ENCODE measurements at regions not wholly inside any gene's neighbourhood (a gene's known extent, or its start where the extent isn't known, plus 50 kb on each side); places are given as distances from the start of the nearest gene placed in this dataset.

DNA sequence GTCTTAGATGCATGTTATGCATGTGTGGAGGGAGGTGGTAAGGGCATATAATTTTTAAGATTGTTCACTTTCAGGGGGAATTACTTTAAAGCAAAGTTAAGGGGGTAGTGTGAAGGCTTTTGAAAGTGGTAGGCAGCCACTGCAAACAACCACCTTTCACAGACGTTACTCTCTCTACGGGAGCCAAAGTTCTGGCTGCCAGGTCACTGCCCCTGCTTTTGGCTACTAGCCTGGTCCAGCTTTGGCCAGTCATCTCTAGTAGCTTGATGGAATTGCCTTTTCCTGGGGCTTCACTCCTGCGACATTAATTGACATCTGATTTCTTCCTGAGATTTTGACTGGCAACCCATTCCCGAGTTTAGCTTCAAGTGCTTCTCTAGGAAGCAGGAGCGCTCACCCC, 397.5 kb downstream of the CDH11 start:
- H3K4me3 ChIP-seq: no peak overlapping the region
- H3K27me3 ChIP-seq: no peaks in the 10 kb centered on the region
- no peak overlapping the region for H3K27ac ChIP-seq
- no peak for DNase-seq
- H3K36me3 ChIP-seq: no peaks in the 10 kb centered on the region
- intact Hi-C loops (cut with DNase I; ENCODE audit: low total_unique reads): no loop called here
- in situ Hi-C loops (cut with MboI; ENCODE audit: low pct_ligation_motif_present in 1 of 4, low pct_unique_long_range_greater_than_20kb in 1 of 4, low sequenced_read_pairs in 3 of 4): no loop called here
- no peaks in the 10 kb centered on the region for H3K4me1 ChIP-seq
- H3K9me3 ChIP-seq: no peaks in the 10 kb centered on the region
- WGBS, 2 donors (ENCODE audit: low coverage in 1 of 2): 83 to 86% methylated on average over 5 of the region's 5 CpGs
- TF ChIP-seq EP300 (IDR thresholded peaks at IDR 0.05; ENCODE audit: low read depth) (no peak), POLR2A (IDR thresholded peaks at IDR 0.05) (no peak), POLR2AphosphoS5 (IDR thresholded peaks at IDR 0.05) (no peak), CTCF (IDR thresholded peaks at IDR 0.05) (no peak)

GRCh38 chr16:64718486-64718885, 403.4 kb downstream of the CDH11 start:
- Histone ChIP-seq H3K9me3 (no peaks in the 10 kb centered on the region), H3K36me3 (no peaks in the 10 kb centered on the region), H3K4me1 (no peaks in the 10 kb centered on the region), H3K4me3 (no peak overlapping the region), H3K27ac (no peak overlapping the region), H3K27me3 (no peaks in the 10 kb centered on the region)
- no peak for TF ChIP-seq POLR2AphosphoS5 (IDR thresholded peaks at IDR 0.05)
- TF ChIP-seq CTCF (IDR thresholded peaks at IDR 0.05): no peak
- no peak for TF ChIP-seq POLR2A (IDR thresholded peaks at IDR 0.05)
- TF ChIP-seq EP300 (IDR thresholded peaks at IDR 0.05; ENCODE audit: low read depth): no peak
- DNase-seq: no peak
- intact Hi-C loops (cut with DNase I; ENCODE audit: low total_unique reads) (no loop called here), in situ Hi-C loops (cut with MboI; ENCODE audit: low pct_ligation_motif_present in 1 of 4, low pct_unique_long_range_greater_than_20kb in 1 of 4, low sequenced_read_pairs in 3 of 4) (no loop called here)
- WGBS, 2 donors (ENCODE audit: low coverage in 1 of 2): 75% methylated on average over 6 to 7 of the region's 7 CpGs

GRCh38 chr16:64717871-64718270, 404.0 kb downstream of the CDH11 start:
- in situ Hi-C loops (cut with MboI; ENCODE audit: low pct_ligation_motif_present in 1 of 4, low pct_unique_long_range_greater_than_20kb in 1 of 4, low sequenced_read_pairs in 3 of 4): no loop called here
- no peak for DNase-seq
- Histone ChIP-seq H3K4me1 (no peaks in the 10 kb centered on the region), H3K4me3 (no peak overlapping the region), H3K27me3 (no peaks in the 10 kb centered on the region), H3K36me3 (no peaks in the 10 kb centered on the region), H3K9me3 (no peaks in the 10 kb centered on the region), H3K27ac (no peak overlapping the region)
- WGBS, 2 donors (ENCODE audit: low coverage in 1 of 2): 72 to 75% methylated on average over 3 of the region's 3 CpGs
- TF ChIP-seq POLR2AphosphoS5 (IDR thresholded peaks at IDR 0.05) (no peak), EP300 (IDR thresholded peaks at IDR 0.05; ENCODE audit: low read depth) (no peak), POLR2A (IDR thresholded peaks at IDR 0.05) (no peak), CTCF (IDR thresholded peaks at IDR 0.05) (no peak)
- intact Hi-C loops (cut with DNase I; ENCODE audit: low total_unique reads): no loop called here

- WGBS, 2 donors (ENCODE audit: low coverage in 1 of 2): 40 to 78% methylated on average over 1 to 2 of the region's 2 CpGs
- intact Hi-C loops (cut with DNase I; ENCODE audit: low total_unique reads): no loop called here
These were observed 406.2 kb downstream of the CDH11 start for GRCh38 chr16:64715624-64716023.

More at GRCh38 chr16:64715624-64716023, 406.2 kb downstream of the CDH11 start:
- Histone ChIP-seq H3K36me3 (no peaks in the 10 kb centered on the region), H3K27me3 (no peaks in the 10 kb centered on the region), H3K4me1 (no peaks in the 10 kb centered on the region), H3K27ac (no peak overlapping the region), H3K4me3 (no peak overlapping the region), H3K9me3 (no peaks in the 10 kb centered on the region)
- TF ChIP-seq EP300 (IDR thresholded peaks at IDR 0.05; ENCODE audit: low read depth): no peak
- TF ChIP-seq POLR2AphosphoS5 (IDR thresholded peaks at IDR 0.05): no peak
- TF ChIP-seq CTCF (IDR thresholded peaks at IDR 0.05): no peak
- TF ChIP-seq POLR2A (IDR thresholded peaks at IDR 0.05): no peak
- DNase-seq: no peak
- in situ Hi-C loops (cut with MboI; ENCODE audit: low pct_ligation_motif_present in 1 of 4, low pct_unique_long_range_greater_than_20kb in 1 of 4, low sequenced_read_pairs in 3 of 4): no loop called here

Data from transverse colon (tissue), 4 donors.